BE2C (cell line): ENCODE measurements at regions not wholly inside any gene's neighbourhood (a gene's known extent, or its start where the extent isn't known, plus 50 kb on each side); places are given as distances from the start of the nearest gene placed in this dataset.

Experiments
- DNase-seq: peaks from one replicate; pipeline ENCODE4 v3.0.0-alpha.2; 2020
- H3K27me3 ChIP-seq: fragments of 250-450 bp; sonication (Bioruptor Pico); 2 replicates; pipeline ENCODE4 v1.5.1; 2020; ENCODE audit warnings: mild to moderate bottlenecking
- H3K36me3 ChIP-seq: fragments of 250-450 bp; sonication (Bioruptor Pico); 2 replicates; pipeline ENCODE4 v1.5.1; 2020; ENCODE audit warnings: mild to moderate bottlenecking
- H3K4me1 ChIP-seq: fragments of 250-450 bp; sonication (Bioruptor Pico); 2 replicates; pipeline ENCODE4 v1.5.1; 2020
- H3K4me3 ChIP-seq: 2 replicates; pipeline ENCODE4 v1.5.1; 2011; ENCODE audit warnings: low read depth, low read length
- H3K9me3 ChIP-seq: fragments of 250-450 bp; sonication (Bioruptor Pico); 2 replicates; pipeline ENCODE4 v1.5.1; 2020
- TF ChIP-seq, protein P1 (sequence below): IDR thresholded peaks from 2 replicates; pipeline ENCODE4 v1.5.1; 2012; ENCODE audit warnings: mild to moderate bottlenecking, low read depth, low read length

- DNase-seq: no peak
- H3K36me3 ChIP-seq: no peaks in the 10 kb centered on the region
- TF ChIP-seq, protein P1, sequence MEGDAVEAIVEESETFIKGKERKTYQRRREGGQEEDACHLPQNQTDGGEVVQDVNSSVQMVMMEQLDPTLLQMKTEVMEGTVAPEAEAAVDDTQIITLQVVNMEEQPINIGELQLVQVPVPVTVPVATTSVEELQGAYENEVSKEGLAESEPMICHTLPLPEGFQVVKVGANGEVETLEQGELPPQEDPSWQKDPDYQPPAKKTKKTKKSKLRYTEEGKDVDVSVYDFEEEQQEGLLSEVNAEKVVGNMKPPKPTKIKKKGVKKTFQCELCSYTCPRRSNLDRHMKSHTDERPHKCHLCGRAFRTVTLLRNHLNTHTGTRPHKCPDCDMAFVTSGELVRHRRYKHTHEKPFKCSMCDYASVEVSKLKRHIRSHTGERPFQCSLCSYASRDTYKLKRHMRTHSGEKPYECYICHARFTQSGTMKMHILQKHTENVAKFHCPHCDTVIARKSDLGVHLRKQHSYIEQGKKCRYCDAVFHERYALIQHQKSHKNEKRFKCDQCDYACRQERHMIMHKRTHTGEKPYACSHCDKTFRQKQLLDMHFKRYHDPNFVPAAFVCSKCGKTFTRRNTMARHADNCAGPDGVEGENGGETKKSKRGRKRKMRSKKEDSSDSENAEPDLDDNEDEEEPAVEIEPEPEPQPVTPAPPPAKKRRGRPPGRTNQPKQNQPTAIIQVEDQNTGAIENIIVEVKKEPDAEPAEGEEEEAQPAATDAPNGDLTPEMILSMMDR: no peak
- no peaks in the 10 kb centered on the region for H3K4me1 ChIP-seq
- H3K9me3 ChIP-seq: no peaks in the 10 kb centered on the region
- no peak overlapping the region for H3K4me3 ChIP-seq
- no peaks in the 10 kb centered on the region for H3K27me3 ChIP-seq
Measured at GRCh38 chr19:32241932-32242710, 103.3 kb upstream of the ZNF507 start.

DNA sequence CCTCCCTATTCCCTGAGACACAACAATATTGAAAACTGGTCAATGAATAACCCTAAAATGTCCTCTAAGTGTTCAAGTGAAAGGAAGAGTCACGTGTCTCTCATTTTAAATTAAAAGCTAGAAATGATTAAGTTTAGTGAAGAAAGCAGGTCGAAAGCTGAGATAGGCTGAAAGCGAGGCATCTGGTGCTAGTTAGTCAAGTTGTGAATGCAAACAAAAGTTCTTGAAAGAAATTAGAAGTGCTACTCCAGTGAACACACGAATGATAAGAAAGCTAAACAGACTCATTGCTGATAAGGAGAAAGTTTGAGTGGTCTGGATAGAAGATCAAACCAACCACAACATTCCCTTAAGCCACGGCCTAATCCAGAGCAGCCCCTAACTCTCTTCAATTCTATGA is 99.4 kb upstream of the ZNF507 start:
- Histone ChIP-seq H3K9me3 (no peaks in the 10 kb centered on the region), H3K36me3 (no peaks in the 10 kb centered on the region), H3K4me1 (no peaks in the 10 kb centered on the region), H3K4me3 (no peak overlapping the region), H3K27me3 (no peaks in the 10 kb centered on the region)
- TF ChIP-seq, protein P1: no peak
- DNase-seq: no peak

- no peaks in the 10 kb centered on the region for H3K9me3 ChIP-seq
- TF ChIP-seq, protein P1: no peak
- H3K36me3 ChIP-seq: no peaks in the 10 kb centered on the region
- no peaks in the 10 kb centered on the region for H3K4me1 ChIP-seq
- no peaks in the 10 kb centered on the region for H3K27me3 ChIP-seq
- no peak for DNase-seq
- no peak overlapping the region for H3K4me3 ChIP-seq
Measured at GRCh38 chr19:32251634-32252332, 93.6 kb upstream of the ZNF507 start.

GRCh38 chr19:32252333-32252669 is 93.1 kb upstream of the ZNF507 start:
- no peaks in the 10 kb centered on the region for H3K9me3 ChIP-seq
- TF ChIP-seq, protein P1: no peak
- DNase-seq: no peak
- H3K4me3 ChIP-seq: no peak overlapping the region
- no peaks in the 10 kb centered on the region for H3K27me3 ChIP-seq
- H3K36me3 ChIP-seq: no peaks in the 10 kb centered on the region
- H3K4me1 ChIP-seq: no peaks in the 10 kb centered on the region

DNA sequence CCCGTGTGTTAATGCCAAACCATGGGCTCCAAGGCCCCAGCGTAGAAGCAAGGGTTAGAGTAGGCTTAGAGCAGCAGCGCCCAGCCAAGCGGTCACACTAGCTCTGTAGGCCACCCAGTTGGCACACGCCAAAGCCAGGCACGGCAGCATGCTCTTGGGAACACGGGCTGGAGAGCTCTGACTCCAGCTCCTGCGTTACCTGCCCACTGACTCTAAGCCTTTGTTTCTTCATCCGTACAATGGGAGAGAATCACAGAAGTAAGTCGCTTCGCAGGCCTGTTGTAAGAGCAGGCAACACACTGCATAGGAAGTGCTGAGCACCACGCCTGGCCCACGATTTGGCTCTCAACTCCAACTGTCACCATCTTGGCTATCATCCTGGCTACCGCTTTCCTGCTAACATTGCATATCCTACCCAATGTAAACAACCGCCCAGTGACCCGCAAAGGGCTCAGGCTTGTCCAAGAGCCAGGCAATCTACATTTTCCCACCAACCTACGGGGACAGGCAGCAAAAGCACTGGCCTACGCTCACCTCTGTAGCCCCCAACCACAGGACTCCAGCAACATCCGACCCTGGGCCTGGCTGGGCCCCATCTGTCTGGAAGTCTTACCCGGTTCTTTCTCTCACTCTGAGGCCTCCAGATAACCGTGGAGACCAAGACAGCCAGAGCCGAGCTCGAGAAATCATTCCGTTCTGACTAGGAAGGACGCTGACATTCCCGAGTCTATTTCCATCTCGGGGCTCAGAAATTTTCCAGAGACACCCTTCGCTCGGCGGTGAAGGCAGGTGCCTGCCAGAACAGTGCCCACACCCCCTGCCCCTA is 91.5 kb upstream of the ZNF507 start:
- H3K4me1 ChIP-seq: no peaks in the 10 kb centered on the region
- H3K9me3 ChIP-seq: no peaks in the 10 kb centered on the region
- H3K36me3 ChIP-seq: no peaks in the 10 kb centered on the region
- no peaks in the 10 kb centered on the region for H3K27me3 ChIP-seq
- DNase-seq: no peak
- no peak overlapping the region for H3K4me3 ChIP-seq
- TF ChIP-seq, protein P1: no peak
